ENCODE measurements at regions not wholly inside any gene's neighbourhood (a gene's known extent, or its start where the extent isn't known, plus 50 kb on each side); places are given as distances from the start of the nearest gene placed in this dataset.

DNA sequence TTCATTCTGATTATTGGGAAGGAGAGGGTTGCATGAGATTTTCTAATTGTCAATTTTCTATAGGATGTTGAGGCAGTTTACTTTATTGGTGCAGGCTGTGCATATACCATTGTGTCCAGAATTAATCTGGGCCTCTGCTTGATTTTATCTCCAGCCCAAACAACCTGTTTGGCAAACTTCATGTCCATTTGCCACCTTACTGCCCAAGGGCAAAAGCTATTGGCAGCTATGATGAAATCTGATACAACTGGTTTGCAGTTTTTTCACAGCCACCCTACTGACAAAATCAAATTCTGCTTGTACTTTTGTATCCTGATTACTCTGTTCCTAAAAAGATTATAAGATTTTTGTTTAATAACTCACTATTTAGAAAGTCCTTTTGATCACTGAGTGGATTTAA lies 789.2 kb upstream of the FBXO33 start:
- Histone ChIP-seq H3K9me3 (ENCODE audit: low read length) (peaks cover 77% of the 10 kb centered on the region), H3K4me2 (ENCODE audit: low read depth, low read length) (no peak overlapping the region), H2AFZ (ENCODE audit: low read length) (no peak overlapping the region), H3K27ac (ENCODE audit: extremely low read length, insufficient read depth, low read length) (no peak overlapping the region), H3K27me3 (ENCODE audit: control insufficient read depth in 1 of 2, insufficient read depth in 2 of 2, low read length in 2 of 2) (no peaks in the 10 kb centered on the region), H3K4me3 (replicated peaks in 1 of 3; ENCODE audit: insufficient read depth in 1 of 3, low read depth in 2 of 3, low read length in 3 of 3) (no peak overlapping the region), H3K36me3 (replicated peaks in 1 of 2; ENCODE audit: control insufficient read depth in 1 of 2, insufficient read depth in 2 of 2, low read length in 2 of 2) (no peaks in the 10 kb centered on the region), H3K79me2 (ENCODE audit: insufficient read depth, low read length) (no peaks in the 10 kb centered on the region), H3K4me1 (ENCODE audit: insufficient read depth, low read length) (no peaks in the 10 kb centered on the region), H3K9ac (ENCODE audit: insufficient read depth, low read depth, low read length) (no peak overlapping the region), H4K20me1 (ENCODE audit: insufficient read depth, low read length) (no peaks in the 10 kb centered on the region)
- TF ChIP-seq, protein P1, sequence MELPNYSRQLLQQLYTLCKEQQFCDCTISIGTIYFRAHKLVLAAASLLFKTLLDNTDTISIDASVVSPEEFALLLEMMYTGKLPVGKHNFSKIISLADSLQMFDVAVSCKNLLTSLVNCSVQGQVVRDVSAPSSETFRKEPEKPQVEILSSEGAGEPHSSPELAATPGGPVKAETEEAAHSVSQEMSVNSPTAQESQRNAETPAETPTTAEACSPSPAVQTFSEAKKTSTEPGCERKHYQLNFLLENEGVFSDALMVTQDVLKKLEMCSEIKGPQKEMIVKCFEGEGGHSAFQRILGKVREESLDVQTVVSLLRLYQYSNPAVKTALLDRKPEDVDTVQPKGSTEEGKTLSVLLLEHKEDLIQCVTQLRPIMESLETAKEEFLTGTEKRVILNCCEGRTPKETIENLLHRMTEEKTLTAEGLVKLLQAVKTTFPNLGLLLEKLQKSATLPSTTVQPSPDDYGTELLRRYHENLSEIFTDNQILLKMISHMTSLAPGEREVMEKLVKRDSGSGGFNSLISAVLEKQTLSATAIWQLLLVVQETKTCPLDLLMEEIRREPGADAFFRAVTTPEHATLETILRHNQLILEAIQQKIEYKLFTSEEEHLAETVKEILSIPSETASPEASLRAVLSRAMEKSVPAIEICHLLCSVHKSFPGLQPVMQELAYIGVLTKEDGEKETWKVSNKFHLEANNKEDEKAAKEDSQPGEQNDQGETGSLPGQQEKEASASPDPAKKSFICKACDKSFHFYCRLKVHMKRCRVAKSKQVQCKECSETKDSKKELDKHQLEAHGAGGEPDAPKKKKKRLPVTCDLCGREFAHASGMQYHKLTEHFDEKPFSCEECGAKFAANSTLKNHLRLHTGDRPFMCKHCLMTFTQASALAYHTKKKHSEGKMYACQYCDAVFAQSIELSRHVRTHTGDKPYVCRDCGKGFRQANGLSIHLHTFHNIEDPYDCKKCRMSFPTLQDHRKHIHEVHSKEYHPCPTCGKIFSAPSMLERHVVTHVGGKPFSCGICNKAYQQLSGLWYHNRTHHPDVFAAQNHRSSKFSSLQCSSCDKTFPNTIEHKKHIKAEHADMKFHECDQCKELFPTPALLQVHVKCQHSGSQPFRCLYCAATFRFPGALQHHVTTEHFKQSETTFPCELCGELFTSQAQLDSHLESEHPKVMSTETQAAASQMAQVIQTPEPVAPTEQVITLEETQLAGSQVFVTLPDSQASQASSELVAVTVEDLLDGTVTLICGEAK (IDR thresholded peaks at IDR 0.05) = no peak
- TF ChIP-seq, protein P1 (CRISPR knock-in tag; IDR thresholded peaks at IDR 0.05) = no peak
- TF ChIP-seq ZNF850 (CRISPR knock-in tag; conservative IDR thresholded peaks at IDR 0.05) (no peak), ZNF547 (CRISPR knock-in tag; IDR thresholded peaks at IDR 0.05) (no peak), ZNF251 (CRISPR knock-in tag; IDR thresholded peaks at IDR 0.05) (no peak), ZNF703 (CRISPR knock-in tag; IDR thresholded peaks at IDR 0.05; ENCODE audit: borderline replicate concordance) (no peak), ZNF773 (CRISPR knock-in tag; IDR thresholded peaks at IDR 0.05; ENCODE audit: borderline replicate concordance) (no peak), ZNF761 (CRISPR knock-in tag; conservative IDR thresholded peaks at IDR 0.05) (no peak), ZNF510 (CRISPR knock-in tag; IDR thresholded peaks at IDR 0.05; ENCODE audit: low read depth) (no peak), ZNF558 (CRISPR knock-in tag; IDR thresholded peaks at IDR 0.05; ENCODE audit: borderline replicate concordance) (no peak), FOSL1 (CRISPR knock-in tag; IDR thresholded peaks at IDR 0.05; ENCODE audit: borderline replicate concordance) (no peak), GATA4 (IDR thresholded peaks at IDR 0.05; ENCODE audit: borderline replicate concordance, low read depth) (no peak), ZNF496 (CRISPR knock-in tag; IDR thresholded peaks at IDR 0.05; ENCODE audit: insufficient replicate concordance) (no peak)
- TF ChIP-seq, protein P2, sequence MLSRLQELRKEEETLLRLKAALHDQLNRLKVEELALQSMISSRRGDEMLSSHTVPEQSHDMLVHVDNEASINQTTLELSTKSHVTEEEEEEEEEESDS (CRISPR knock-in tag; IDR thresholded peaks at IDR 0.05; ENCODE audit: borderline replicate concordance) = no peak
- no TSS peak for BruUV-seq (replicated peaks)
- ChIA-PET POLR2A (no interaction called here), CTCF (ENCODE audit: low intra/inter-chr PET ratio, low total read pairs) (no interaction called here)
- DNase-seq (ENCODE audit: low spot score) = no peak
- intact Hi-C loops (cut with micrococcal nuclease; ENCODE audit: unreplicated experiment) (no loop called here), in situ Hi-C loops (cut with HindIII; ENCODE audit: extremely low pct_ligation_motif_present, low pct_unique_long_range_greater_than_20kb) (no loop called here)
- FAIRE-seq = no peak
- ATAC-seq = no peak

Data from HepG2 (cell line).